Jurkat, Clone E6-1 (cell line): ENCODE measurements at regions not wholly inside any gene's neighbourhood (a gene's known extent, or its start where the extent isn't known, plus 50 kb on each side); places are given as distances from the start of the nearest gene placed in this dataset.
"Not testable (repeated sequence)": the region's sequence is repeated elsewhere in the genome, so short reads cannot be mapped to it uniquely, and the experiment has no call there.

Experiments used
- DNase-seq: peaks from one replicate; pipeline ENCODE4 v3.0.0-alpha.2; 2011; ENCODE audit warnings: low read depth, low spot score
- H3K4me3 ChIP-seq: 2 replicates; pipeline ENCODE4 v1.5.1; 2011; ENCODE audit warnings: mild to moderate bottlenecking, low read length, control low read depth, moderate library complexity

- H3K4me3 ChIP-seq = no peak overlapping the region
- DNase-seq = peak; percentile 16
These were observed 302.5 kb downstream of the ACTR3B start for GRCh38 chr7:153061910-153062528.

GRCh38 chr7:153065051-153065450 lies 305.5 kb downstream of the ACTR3B start:
- DNase-seq = no peak
- H3K4me3 ChIP-seq = no peak overlapping the region

- H3K4me3 ChIP-seq = no peak overlapping the region
- DNase-seq = no peak
These were observed 307.2 kb downstream of the ACTR3B start for GRCh38 chr7:153066711-153067110.

- no peak overlapping the region for H3K4me3 ChIP-seq
- no peak for DNase-seq
These were observed 310.6 kb downstream of the ACTR3B start for GRCh38 chr7:153070141-153070540.

GRCh38 chr7:153072806-153073205 lies 313.3 kb downstream of the ACTR3B start:
- no peak overlapping the region for H3K4me3 ChIP-seq
- DNase-seq = no peak

- DNase-seq, H3K4me3 ChIP-seq: not testable (repeated sequence)
These were observed 316.7 kb downstream of the ACTR3B start for GRCh38 chr7:153076289-153076688.

- no peak for DNase-seq
These were observed 321.9 kb downstream of the ACTR3B start for GRCh38 chr7:153081496-153081895.

GRCh38 chr7:153084278-153084677 lies 324.7 kb downstream of the ACTR3B start:
- H3K4me3 ChIP-seq = no peak overlapping the region
- DNase-seq = no peak

More at GRCh38 chr7:153081496-153081895, 321.9 kb downstream of the ACTR3B start:
- H3K4me3 ChIP-seq = no peak overlapping the region

- H3K4me3 ChIP-seq = no peak overlapping the region
- no peak for DNase-seq
These were observed 327.9 kb downstream of the ACTR3B start for GRCh38 chr7:153087498-153087897.

- no peak for DNase-seq
- no peak overlapping the region for H3K4me3 ChIP-seq
These were observed 329.0 kb downstream of the ACTR3B start for GRCh38 chr7:153088601-153089000.

- no peak overlapping the region for H3K4me3 ChIP-seq
- no peak for DNase-seq
These were observed 330.7 kb downstream of the ACTR3B start for GRCh38 chr7:153090209-153090608.

GRCh38 chr7:153090764-153091163 lies 331.2 kb downstream of the ACTR3B start:
- H3K4me3 ChIP-seq = no peak overlapping the region
- DNase-seq = no peak

GRCh38 chr7:153091477-153091876 lies 331.9 kb downstream of the ACTR3B start:
- DNase-seq = no peak
- no peak overlapping the region for H3K4me3 ChIP-seq

GRCh38 chr7:153097511-153098201 lies 338.1 kb downstream of the ACTR3B start:
- DNase-seq = no peak

GRCh38 chr7:153099235-153099634 lies 339.7 kb downstream of the ACTR3B start:
- no peak for DNase-seq
- H3K4me3 ChIP-seq = no peak overlapping the region

More at GRCh38 chr7:153097511-153098201, 338.1 kb downstream of the ACTR3B start:
- no peak overlapping the region for H3K4me3 ChIP-seq

GRCh38 chr7:153100691-153101237 lies 341.2 kb downstream of the ACTR3B start:
- no peak overlapping the region for H3K4me3 ChIP-seq
- DNase-seq = no peak

GRCh38 chr7:153103202-153103601 lies 343.6 kb downstream of the ACTR3B start:
- H3K4me3 ChIP-seq = no peak overlapping the region
- DNase-seq = no peak

- no peak for DNase-seq
- no peak overlapping the region for H3K4me3 ChIP-seq
These were observed 348.3 kb downstream of the ACTR3B start for GRCh38 chr7:153107826-153108225.

GRCh38 chr7:153109566-153109965 lies 350.0 kb downstream of the ACTR3B start:
- DNase-seq = no peak
- no peak overlapping the region for H3K4me3 ChIP-seq

- H3K4me3 ChIP-seq = no peak overlapping the region
- no peak for DNase-seq
These were observed 351.1 kb downstream of the ACTR3B start for GRCh38 chr7:153110606-153111005.

GRCh38 chr7:153122255-153122654 lies 362.7 kb downstream of the ACTR3B start:
- DNase-seq, H3K4me3 ChIP-seq: not testable (repeated sequence)
